NCI-H1694 treated with DMSO at 0.1 percent for 48 hours (cell line): ENCODE measurements at regions not wholly inside any gene's neighbourhood (a gene's known extent, or its start where the extent isn't known, plus 50 kb on each side); places are given as distances from the start of the nearest gene placed in this dataset.

ENCODE experiments used
- DNase-seq: peaks from one replicate; lab custom pipeline; 2025; lab: John Stamatoyannopoulos, UW

- DNase-seq = no peak
Observed at GRCh38 chr3:178258121-178258520, 278.1 kb upstream of the KCNMB2 start.

GRCh38 chr3:178259703-178260102, 276.5 kb upstream of the KCNMB2 start:
- DNase-seq = no peak

GRCh38 chr3:178260887-178261565, 275.2 kb upstream of the KCNMB2 start:
- DNase-seq = no peak

DNA sequence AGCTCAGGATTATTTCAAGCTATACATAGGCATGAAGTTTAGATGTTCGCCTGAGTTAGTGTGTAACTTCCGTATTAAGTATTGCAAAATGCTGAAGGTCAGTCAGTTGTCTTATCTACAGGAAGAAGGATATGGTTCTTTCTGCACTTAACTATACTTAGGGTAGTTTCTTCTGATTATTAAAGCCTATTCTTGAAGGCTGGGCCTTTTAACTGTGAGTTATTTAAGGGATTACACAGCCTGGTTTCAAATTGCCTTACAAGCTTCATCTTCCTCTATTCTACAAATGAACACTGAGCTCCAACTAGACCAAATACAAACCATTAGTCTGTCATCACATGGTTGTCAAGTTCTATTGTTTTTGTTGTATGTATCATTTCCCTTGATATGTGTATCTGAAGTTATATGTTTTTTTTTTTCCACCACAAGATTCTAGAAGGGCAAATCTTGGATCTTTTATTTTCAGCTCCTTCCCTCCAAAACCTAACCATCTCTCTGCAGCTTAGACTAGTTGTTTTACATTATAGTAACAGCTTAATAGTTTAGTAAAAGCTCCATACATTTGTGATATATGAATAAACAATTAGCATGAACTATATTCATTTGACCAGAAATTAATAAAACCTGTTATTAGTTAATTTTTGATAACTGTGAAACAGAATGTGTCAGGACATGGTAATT, 272.9 kb upstream of the KCNMB2 start:
- DNase-seq = no peak

GRCh38 chr3:178267158-178267844, 268.9 kb upstream of the KCNMB2 start:
- DNase-seq = no peak

DNA sequence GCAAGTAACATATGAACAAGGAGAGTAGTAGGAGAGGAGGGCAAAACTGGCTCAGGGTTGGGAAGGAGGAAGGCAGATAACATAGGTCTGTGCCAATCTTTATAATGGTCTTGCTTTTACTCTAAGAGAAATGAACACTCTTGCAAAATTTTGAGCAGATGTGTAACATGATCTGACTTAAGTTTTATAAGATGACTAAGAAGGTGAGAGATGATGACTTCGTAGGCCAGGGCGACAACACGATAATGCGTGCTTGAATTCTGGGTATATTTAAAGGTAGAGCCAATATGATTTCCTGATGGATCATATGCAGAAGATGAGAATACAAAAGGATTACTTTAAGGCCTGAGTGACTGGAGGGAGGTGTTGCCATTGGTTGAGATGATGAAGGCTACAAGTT, 265.4 kb upstream of the KCNMB2 start:
- no peak for DNase-seq

GRCh38 chr3:178271740-178272387, 264.4 kb upstream of the KCNMB2 start:
- DNase-seq = no peak

DNA sequence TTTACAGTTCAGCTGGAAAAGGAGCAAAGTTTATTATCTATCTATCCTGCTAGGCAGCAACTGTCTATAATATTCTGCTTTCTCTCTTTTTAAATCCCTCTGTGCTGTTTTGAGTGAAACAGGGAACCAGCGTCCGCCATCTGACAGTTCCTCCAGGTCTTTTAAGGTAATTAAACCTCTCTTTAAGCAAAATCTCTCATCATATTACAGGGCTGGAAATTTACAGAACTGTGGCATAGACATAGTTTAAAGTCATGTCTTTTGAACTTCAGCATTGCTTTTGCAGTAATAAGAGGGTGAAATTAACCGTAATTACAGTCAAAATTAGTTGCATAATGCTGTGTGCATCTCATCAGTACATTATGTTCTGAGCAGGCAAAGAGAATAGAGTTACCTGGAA, 263.4 kb upstream of the KCNMB2 start:
- no peak for DNase-seq

DNA sequence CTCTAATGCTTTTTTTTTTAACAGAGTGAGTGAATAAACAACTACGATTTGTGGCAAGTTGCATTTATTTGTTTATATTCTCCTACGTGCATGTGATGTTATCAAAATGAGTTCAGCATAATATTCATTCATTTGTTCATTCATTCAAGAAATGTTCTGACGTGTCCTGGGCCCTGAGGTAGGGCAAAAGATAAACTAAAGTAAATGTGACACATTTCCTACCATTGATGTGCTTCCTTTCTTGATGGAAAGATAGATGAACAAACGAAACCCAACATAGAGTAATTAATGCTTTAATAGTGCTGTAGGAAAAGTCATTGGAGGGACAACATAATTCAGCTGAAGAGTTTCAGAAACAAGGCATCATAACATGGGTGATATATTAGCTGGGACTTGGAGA, 261.5 kb upstream of the KCNMB2 start:
- DNase-seq = no peak

DNA sequence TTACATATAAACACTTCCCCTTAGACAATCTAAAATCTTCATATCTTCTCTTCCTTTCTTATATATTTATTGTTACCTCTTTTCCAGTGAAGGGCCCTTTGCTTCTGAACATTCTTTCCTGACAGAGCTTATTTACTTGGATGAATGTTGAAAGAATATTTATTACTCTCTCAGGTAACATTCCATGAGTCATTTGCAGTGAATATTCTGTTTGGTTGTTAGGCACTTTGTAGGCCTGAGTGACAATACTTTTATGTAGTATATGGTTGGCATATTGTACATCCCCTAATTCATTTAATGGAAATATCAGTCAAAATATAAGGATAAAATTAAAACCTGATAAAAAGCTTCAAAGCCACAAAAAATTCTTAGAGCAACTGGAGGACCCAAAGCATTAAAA, 260.9 kb upstream of the KCNMB2 start:
- no peak for DNase-seq

DNA sequence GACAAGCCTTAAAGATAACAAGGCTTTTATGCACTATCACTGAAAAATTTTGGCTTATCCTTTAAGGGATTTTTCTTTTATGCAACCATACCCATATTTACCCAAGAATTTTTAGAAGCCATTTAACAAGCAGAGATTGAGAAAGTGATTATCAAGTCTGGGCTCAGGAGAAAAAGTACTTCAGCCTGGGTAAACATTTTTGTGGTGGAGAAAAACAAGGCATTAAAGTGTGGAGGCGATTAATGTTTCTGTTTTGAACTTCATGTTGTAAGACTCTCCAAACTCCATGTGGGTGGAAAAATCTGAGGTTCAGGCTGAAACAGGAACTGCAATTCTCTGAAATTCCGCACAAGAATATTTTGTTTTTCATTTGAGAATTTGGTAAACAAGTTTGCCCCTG, 260.4 kb upstream of the KCNMB2 start:
- DNase-seq = no peak

DNA sequence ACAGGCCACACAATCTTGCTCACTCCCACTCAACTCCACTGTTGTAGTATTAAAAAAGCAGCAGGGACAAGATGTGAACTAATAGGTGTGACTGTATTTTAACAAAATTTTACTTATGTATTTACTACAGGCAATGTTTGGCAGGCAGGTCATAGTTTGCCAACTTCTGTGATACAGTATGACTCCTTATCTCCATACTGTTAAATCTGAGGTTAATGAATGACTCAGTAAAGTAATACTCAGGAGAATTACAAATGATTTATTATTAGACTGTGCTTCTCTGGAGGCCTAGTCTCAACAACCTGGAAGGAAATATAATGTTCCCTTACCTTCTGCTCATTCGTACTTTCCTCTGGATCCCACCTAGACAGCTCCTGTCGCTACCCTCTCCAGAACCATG, 258.6 kb upstream of the KCNMB2 start:
- DNase-seq = no peak

- DNase-seq = no peak
Observed at GRCh38 chr3:178283561-178283960, 252.7 kb upstream of the KCNMB2 start.

GRCh38 chr3:178284181-178284580, 252.1 kb upstream of the KCNMB2 start:
- DNase-seq = no peak

GRCh38 chr3:178288074-178288473, 248.2 kb upstream of the KCNMB2 start:
- no peak for DNase-seq

DNA sequence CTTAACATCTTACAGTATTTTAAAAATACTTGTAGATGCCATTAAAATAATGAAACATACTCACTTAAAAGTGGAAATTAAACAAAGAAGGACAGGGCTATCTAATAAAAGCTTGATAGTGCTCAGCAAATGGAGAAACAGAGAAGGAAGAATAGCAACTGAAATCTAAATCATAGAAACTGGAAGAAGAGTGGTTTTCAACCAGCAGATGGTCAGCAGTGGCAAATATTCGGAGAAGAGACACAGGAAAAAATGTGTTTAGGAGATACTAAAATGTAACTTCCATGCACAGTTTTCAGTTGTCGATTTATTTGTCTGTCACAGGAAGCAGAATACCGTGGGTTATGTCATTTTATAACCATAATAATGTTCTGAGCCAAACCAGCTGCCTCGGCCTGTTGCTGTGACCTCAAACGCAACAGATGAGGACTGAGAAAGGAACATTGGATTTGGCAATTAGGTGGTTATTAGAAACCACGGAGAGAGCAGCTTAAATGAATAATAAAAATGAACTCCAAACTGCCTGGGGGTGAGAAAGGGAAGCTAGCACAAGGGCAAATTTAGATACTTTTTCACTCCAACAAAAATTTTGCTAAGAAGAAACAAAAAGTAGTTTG, 246.6 kb upstream of the KCNMB2 start:
- DNase-seq = no peak

GRCh38 chr3:178291574-178292370, 244.5 kb upstream of the KCNMB2 start:
- DNase-seq = no peak

DNA sequence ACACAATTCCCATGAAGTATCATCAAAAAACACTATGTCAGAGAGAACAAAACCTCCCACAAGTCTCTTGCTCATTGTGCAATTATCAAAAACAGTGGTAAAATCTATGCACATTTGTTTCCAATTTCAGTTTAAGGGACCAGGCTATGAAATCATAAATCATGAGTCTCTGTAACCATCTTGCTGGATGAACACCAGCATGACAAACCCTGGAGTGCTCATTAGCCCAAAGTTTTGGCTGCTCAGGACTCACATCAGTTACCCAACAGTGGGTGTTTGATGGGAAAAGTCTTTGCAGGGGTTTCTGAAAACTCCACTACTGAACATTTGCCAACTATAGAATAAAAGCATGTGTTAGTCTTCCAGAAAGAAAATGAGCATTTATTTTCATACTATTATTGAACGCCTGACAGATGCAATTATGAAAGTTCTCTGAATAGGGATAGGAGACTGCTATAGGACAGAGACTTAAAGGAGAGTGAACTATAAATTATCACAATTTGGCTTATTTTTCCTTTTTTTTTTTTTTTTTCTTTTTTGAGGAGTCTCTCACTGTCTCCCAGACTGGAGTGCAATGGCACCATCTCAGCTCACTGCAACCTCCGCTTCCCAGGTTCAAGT, 240.8 kb upstream of the KCNMB2 start:
- DNase-seq = no peak

DNA sequence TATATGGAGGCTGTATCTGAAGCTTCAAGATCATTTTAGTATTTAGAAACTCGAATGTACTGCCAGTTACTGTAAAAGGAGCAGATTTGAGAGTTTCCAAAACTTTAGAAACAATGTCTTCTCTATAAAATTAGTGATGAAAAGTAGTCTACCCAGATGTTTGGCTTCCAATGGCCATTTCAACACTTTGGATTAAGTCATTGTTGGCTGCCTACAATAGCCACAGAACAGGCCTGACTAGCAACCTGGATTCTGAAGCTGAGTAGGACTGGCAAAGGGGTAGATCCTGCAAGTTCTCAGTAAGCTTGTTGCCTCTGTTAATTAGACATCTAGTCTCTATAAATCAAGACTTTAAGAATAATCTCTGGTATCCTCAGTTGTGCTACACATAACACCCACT, 239.0 kb upstream of the KCNMB2 start:
- no peak for DNase-seq

DNA sequence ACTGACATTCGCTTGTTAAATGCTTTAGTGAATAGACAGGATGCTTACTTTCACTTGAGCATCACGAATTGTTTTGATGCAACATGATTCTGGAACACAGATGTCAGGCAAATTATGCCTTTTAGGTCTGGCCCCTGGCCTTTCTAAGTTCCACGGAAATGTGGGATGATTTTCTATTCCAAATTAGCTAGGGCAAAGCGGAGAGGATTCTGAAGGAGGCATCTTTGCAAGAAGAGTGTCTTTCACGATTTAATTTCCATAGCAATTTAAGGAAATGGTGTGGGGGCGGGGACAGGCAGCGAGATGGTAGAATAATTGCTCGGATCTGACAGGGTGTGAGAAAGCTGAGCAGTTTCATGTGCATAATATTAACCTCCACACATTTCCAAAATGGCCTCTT, 238.5 kb upstream of the KCNMB2 start:
- no peak for DNase-seq

DNA sequence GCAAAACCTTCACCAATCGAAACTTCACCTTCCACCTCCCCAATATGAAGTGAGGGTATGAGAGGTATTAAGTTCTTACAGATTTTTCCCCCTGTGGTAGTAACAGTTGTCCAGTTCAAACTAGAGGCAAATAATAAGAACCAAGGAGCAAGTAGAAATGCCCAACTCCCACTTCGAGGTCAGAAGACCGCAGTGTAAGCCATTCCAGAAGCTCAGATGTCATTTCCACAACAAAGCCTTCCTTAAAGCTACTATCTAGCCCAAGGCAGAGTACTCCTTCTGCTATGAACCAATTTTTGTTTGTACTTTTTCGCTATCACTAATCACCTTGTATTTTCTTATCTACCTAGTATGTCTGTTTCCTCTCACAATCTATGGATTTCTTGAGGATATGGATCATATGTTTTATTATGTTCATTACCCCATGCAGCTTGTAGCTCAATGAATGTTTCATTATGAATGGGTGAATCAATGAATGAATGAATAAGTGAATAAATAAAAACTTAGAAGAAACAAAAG, 235.7 kb upstream of the KCNMB2 start:
- DNase-seq = no peak
